ENCODE measurements at regions not wholly inside any gene's neighbourhood (a gene's known extent, or its start where the extent isn't known, plus 50 kb on each side); places are given as distances from the start of the nearest gene placed in this dataset.

DNA sequence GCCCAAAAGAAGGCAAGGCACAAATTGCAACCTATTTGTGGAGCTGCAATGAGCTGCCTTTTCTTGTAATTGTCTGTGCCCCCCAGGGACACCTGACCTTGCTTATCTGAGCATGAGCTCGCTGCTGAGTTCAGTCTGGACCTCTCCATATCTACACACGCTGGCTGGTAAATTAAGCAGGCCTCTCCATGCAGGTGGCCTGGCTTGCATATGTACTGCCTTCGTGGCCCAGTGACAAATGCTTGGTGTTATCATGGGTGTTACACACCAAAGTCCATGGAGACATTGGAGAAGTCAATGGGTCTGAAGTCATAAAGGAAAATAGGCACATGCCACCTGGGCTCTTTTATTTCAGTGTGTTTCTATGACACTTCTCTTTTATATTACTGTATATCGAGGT, 121.2 kb downstream of the IRS1 start:
- TF ChIP-seq, protein P1, sequence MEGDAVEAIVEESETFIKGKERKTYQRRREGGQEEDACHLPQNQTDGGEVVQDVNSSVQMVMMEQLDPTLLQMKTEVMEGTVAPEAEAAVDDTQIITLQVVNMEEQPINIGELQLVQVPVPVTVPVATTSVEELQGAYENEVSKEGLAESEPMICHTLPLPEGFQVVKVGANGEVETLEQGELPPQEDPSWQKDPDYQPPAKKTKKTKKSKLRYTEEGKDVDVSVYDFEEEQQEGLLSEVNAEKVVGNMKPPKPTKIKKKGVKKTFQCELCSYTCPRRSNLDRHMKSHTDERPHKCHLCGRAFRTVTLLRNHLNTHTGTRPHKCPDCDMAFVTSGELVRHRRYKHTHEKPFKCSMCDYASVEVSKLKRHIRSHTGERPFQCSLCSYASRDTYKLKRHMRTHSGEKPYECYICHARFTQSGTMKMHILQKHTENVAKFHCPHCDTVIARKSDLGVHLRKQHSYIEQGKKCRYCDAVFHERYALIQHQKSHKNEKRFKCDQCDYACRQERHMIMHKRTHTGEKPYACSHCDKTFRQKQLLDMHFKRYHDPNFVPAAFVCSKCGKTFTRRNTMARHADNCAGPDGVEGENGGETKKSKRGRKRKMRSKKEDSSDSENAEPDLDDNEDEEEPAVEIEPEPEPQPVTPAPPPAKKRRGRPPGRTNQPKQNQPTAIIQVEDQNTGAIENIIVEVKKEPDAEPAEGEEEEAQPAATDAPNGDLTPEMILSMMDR (IDR thresholded peaks at IDR 0.05; ENCODE audit: insufficient read depth, low read length), result no peak
- TF ChIP-seq POLR2AphosphoS5 (IDR thresholded peaks at IDR 0.05; ENCODE audit: low read depth), result no peak
